ENCODE measurements at regions not wholly inside any gene's neighbourhood (a gene's known extent, or its start where the extent isn't known, plus 50 kb on each side); places are given as distances from the start of the nearest gene placed in this dataset.
"Not testable (repeated sequence)": the region's sequence is repeated elsewhere in the genome, so short reads cannot be mapped to it uniquely, and the experiment has no call there.

- DNase-seq: no peak
Observed at GRCh38 chr12:124190312-124191023, 104.4 kb upstream of the RFLNA start.

DNA sequence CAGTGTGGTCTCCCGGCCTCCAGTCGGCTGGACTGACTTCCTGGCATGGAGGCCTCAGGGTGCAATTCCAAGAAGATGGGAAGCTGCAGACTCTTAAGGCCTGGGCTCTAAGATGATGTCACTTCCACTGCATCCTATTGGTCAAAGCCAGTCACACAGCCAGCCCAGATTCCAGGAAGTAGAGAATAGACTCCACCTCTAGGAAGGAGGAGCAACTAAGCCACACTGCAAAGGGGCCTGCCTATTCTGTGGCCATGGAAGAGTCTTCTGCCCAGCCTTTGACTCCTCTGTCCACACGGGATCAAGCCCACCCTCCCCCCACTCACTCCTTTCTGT lies 103.9 kb upstream of the RFLNA start:
- peak; percentile 61 for DNase-seq

DNA sequence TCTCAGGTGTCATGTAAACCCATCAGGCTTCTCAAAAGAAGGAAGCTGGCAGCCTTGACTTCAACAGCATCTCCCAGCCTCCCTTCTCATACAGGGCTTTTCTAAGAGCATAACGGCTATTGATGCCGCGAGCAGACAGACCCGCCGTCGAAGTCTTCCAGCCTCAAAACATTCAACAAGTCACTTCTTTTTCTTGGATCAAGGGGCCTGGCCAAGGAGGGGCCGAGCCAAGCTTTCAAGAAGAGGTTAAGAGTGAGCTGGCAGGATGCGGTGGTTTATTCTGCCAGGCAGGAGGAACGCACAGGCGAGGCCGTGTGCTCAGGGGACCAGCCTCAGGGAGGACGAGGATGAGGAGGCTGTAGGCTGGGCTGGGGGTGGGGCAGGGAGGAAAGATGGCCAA lies 102.9 kb upstream of the RFLNA start:
- no peak for DNase-seq

DNA sequence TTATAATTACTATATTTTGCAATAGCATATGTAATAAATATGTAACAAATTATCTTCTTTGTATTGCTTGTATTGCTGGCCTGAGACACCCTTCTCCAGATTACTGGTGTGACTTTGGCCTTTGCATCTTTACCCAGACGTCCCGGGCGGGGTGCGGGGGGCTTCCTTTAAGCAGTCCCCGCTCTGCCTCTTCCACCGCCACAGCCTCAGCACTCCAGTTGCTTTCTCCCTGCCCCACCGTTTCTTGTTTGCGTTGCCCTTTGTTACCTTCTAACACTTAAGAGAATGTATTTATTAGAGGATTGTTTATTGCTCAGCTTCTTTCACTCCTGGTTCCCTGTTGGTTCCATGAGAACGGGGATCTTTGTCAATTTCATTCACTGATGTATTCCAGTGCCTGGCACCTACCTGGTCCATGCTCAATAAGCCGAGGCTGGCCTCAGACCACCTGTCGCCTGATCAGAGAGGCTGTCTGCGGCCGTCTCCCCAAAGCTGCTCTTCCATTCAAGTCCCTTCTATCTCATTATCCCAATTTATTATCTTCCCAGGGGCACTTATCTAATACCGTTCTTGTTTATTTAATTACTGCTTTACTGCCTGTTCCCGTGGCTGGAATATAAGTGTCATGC lies 100.5 kb upstream of the RFLNA start:
- peak; percentile 55 for DNase-seq

DNA sequence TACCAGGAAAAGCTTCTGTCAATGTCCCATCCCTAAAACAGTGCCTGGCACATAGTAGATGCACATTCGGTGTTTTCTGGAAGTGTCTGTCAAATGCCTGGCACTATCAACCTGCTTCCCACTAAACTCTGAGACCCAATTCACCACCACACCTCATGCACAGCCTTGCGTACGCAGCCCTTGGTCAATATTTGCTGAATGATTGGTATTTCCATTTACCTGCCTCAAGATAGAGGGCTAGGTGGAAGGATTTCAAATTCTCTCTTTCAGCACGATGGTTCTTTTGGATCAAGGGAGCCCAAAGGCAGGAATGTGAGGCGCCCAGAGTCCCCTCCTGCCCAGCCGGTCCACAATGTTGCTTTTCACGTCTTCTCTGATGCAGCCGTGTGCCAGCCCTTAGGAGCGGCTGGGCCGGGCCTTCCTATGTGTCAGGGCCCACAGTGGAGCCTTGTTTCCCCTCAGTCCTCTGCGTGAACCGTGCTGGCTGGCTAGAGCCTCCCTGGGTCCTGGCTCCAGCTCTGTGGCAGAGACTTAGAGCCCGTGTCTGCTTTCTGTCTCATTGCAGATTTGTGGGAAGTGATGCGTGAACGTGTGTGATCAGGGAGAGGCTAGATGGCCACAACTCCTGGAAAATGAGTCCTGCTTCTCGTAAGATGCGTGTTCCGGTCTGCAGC lies 99.9 kb upstream of the RFLNA start:
- peak; percentile 55 for DNase-seq

DNA sequence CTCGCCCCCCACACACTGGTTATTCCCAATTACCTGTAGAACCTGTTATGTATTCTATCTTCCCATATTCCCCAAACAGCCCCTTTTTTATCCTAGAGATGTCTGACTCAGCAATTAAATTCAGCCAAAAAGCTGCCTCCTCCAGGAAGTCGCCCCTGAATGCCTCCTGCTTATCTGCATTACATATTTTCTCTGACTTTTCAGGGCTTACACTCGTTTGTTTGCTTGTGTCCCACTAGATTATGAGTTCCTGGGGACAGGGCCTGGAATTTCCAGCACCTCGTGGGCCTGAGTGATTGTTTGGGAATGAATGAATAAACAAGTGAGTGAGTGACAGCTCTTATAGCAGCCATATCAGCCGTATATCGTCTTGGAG lies 99.3 kb upstream of the RFLNA start:
- no peak for DNase-seq

- no peak for DNase-seq
Observed at GRCh38 chr12:124196236-124196635, 98.7 kb upstream of the RFLNA start.

DNA sequence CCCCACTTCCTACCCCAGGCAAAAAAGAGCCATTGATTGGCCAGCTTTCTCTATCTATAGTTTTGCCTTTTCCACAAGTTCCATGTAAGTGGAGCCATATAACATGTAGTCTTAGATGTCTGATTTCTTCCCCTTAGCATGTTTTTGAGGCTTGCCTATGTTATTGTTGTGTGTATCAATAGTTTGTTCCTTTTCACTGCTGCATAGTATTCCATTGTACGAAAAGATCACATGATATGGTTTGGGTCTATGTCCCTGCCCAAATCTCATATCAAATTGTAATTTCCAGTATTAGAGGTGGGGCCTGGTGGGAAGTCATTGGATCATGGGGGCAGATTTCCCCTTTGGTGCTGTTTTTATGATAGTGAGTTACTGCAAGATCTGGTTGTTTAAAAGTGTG lies 93.6 kb upstream of the RFLNA start:
- no peak for DNase-seq

DNA sequence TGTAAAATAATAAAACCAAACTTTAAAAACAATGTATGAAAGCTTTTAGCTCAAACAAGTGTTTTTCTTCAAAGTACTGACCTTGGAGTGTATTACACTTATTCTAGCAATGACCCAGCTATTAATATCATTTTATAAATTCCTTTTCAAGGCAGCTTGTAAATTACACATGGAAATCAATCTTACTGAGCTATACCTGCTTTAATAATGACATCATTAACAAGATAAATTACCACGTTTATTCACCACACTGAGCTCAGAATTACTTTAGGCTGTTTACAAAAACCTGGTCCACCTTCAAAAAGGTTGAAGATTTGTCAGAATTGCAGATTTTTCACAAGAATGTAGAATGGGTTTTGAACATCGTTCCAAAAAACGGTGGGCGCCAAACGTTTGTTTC lies 91.7 kb upstream of the RFLNA start:
- DNase-seq: no peak

GRCh38 chr12:124205405-124205804 lies 89.5 kb upstream of the RFLNA start:
- no peak for DNase-seq

- DNase-seq: no peak
Observed at GRCh38 chr12:124207049-124207448, 87.8 kb upstream of the RFLNA start.

DNA sequence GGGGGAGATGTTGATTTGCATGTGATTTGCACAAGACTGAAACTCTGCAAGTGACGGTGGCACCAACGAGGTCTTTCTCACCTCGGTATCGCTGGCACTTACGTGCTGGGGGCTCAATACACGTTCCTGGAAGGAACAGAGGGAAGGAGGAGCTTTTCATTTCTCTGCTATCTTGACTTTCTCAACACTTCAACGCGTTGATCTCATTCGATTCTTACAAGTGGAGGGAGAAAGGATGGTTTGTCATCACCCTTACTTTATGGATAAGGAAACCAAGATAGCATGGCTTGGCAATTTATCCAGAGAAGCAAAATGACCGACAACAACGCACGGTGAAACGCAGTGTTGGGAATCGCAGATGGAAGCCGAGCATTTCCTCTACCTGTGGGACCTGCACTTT lies 87.3 kb upstream of the RFLNA start:
- no peak for DNase-seq

DNA sequence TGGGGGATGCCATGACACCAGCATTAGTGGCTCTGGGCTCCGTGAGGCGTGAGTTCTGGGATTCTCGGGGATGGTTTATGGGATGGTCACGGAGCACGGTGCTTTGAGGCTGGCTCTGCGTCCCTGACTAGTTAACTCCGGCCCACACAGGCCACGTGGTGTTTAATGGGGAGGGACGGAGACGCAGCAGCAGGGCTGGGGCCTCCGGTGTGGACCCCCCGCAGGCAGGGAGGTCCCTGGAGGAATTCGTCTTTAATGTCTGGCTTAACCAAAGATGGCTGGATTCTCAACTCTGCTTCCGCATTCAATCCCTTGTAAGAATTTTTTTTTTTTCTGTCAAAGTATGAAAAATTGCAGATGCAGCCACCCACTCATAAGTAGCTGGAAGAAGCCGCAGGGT lies 86.4 kb upstream of the RFLNA start:
- no peak for DNase-seq

- DNase-seq: no peak
Observed at GRCh38 chr12:124210991-124211577, 83.8 kb upstream of the RFLNA start.

- DNase-seq: no peak
Observed at GRCh38 chr12:124211753-124212152, 83.1 kb upstream of the RFLNA start.

DNA sequence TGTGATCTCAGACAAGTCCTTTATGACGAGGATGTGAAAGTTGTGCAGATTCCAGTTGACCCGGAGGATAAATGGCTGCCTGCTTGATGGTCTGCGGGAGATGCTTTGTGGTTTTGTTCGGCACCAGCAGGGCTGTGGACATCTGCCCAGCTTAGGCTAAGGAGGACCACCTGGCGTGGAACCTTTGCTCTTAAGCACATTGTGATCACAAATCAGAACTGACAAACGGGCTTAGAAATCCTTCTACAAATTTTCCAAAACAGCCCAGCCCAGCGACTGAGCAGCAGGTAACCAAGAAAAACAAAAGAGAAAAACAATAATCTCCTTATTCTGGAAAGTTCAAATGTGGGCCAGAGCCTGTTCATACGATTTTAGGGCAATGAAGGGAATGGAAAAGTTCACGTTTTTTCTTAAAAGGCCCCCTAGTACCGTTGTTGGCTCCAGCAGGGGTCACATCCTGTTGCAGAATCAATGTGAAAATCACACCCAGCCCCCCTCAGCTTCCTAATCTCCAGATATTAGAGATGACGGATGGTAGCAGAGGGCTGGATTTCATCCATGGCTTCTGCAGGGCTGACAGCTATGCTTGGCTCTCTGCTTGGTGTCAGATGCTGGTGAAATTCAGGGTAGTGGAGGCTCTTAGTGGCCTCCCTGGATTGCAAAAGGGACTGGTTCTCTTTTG lies 81.1 kb upstream of the RFLNA start:
- DNase-seq: peak; percentile 9

DNA sequence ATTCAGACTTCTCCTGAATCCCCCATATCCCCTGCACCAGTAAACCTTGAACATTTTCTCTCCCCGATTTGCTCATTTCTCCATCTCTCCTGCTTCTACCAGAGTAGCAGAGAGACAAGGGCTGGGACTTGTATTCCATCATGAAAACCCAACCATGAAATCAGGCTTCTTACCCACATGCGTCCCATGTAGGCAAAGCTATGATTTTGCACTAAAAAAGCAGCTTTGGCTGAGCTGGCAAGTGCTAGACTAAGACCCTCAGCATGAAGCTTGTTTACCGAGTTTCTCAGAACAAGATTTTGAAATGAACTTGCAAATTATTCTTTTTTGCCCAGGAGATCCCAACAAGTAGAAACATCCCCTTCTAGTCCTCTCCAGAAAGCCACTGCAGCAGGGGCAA lies 80.3 kb upstream of the RFLNA start:
- DNase-seq: no peak

DNA sequence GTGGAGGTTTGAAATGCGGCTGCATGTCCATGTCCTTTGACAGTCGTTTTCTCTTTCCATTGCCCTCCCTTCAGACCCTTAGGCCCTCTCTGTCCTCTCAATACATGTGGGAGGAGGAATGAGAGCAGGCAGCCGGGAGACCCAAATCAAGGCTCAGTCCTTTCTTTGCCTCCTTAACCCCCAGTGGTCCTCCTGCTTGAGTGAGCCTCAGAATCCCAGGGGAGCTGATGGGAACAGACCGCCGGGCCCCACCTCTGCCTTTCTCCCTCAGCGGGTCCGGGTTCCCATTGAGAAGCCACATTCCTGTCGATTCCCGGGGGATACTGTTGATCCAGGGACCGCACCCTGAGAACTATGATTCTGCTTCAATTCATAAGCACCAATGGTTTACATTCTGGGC lies 77.9 kb upstream of the RFLNA start:
- DNase-seq: no peak

- peak; percentile 53 for DNase-seq
Observed at GRCh38 chr12:124217508-124218242, 77.2 kb upstream of the RFLNA start.

DNA sequence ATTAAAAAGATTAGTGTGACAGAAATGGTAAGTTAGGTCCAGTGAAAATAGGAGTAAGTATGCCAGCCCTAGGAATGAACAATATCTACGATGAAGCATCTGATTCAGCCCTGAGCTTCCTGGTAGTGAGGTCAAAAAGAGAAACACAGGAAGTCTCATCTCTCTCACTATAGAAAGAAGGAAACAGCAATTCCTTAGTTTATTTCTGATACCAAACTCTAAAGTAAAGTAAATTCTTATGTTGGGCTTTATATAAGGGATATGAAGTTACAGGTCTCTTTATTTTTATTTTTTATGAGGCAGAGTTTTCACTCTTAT lies 76.7 kb upstream of the RFLNA start:
- DNase-seq: no peak

- not testable (repeated sequence) for DNase-seq
Observed at GRCh38 chr12:124218650-124219049, 76.2 kb upstream of the RFLNA start.

DNA sequence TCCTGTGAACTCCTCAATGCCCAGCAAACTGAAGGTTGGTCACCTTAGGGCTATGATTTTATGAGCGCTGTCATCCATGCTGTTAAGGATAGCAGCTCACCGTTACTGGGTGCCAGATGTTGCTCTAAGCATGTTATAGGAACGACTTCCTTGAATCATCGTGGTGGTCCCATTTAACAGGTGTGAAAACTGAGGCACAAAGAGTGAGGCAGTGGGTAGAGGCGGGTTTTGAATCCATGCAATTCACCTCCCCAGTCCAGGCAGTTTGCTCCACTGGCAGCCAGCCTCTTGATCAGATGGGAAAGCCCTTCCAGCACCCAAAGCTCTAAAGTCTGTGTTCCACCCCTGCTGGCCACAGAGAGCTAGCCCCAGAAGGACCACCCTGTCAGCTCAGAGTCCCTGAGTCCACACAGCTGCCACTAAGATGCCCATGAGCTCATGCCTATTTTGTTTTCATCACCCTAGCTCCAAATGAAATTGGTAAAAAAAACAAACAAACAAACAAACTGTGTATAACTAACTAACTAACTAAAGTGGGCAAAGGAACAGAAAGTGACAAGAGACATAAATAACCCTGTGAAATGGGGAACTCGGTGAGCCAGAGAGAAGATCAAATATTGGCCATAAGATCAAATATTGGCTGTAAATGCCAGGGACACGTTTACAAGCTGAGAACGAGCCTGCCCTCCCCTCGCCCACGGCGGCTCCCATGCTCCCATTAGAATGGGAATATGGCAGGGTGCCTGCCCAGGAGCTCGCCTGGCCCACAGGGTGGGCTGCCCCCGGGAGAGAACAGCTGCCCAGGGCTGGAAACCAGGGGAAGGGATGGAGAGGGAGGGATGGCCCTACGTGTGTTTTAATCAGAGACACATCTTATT lies 72.3 kb upstream of the RFLNA start:
- no peak for DNase-seq

Data from NCI-H146 (cell line).